ENCODE measurements at regions not wholly inside any gene's neighbourhood (a gene's known extent, or its start where the extent isn't known, plus 50 kb on each side); places are given as distances from the start of the nearest gene placed in this dataset.
A peak's percentile ranks its signal among the peaks of the same experiment; 100 is the strongest.

DNA sequence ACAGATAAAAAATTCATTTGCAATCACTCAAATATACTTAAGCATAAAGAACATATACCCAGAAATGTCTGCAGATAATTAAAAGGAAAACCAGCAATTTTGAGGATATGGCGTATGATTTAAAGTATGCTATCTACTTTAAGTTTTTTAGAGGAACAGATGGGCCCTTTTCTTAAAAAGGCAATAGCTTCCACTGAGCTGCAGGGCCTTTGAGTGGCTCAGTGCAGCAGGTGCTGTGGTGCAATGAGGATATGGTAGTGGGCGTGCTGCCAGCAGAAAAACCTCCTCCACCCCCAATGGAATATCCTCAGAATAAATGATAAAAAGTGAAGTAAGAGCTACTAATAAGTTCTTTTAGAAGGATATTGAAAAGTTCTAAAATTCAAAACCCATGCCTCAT, 814.5 kb downstream of the MTRR start:
- no peaks in the 10 kb centered on the region for H3K9me2 ChIP-seq
- no peaks in the 10 kb centered on the region for H3K9me3 ChIP-seq
- no peak overlapping the region for H3K9ac ChIP-seq
- ChIA-PET CTCF (interaction anchor here (1.0 kb wide), 1 partner anchor 61 kb away, joined by 3 read pairs; no protein-coding TSS in a partner anchor), POLR2A (no interaction called here)
- 18% methylated on average over 2 of the region's 2 CpGs for WGBS (ENCODE audit: low lambda C conversion rate)
- H3K4me3 ChIP-seq (ENCODE audit: low read depth in 2 of 2, low read length in 1 of 2) = no peak overlapping the region
- H2AFZ ChIP-seq (ENCODE audit: low read depth) = no peak overlapping the region
- no peaks in the 10 kb centered on the region for H4K20me1 ChIP-seq (ENCODE audit: insufficient read depth)
- H3F3A ChIP-seq (replicated peaks; ENCODE audit: insufficient read depth) = no peaks in the 10 kb centered on the region
- H3K4me2 ChIP-seq = no peak overlapping the region
- TF ChIP-seq, protein P1, sequence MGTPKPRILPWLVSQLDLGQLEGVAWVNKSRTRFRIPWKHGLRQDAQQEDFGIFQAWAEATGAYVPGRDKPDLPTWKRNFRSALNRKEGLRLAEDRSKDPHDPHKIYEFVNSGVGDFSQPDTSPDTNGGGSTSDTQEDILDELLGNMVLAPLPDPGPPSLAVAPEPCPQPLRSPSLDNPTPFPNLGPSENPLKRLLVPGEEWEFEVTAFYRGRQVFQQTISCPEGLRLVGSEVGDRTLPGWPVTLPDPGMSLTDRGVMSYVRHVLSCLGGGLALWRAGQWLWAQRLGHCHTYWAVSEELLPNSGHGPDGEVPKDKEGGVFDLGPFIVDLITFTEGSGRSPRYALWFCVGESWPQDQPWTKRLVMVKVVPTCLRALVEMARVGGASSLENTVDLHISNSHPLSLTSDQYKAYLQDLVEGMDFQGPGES (IDR thresholded peaks at IDR 0.05; ENCODE audit: low read depth, low read length) = no peak
- TF ChIP-seq FOSL2 (IDR thresholded peaks at IDR 0.05; ENCODE audit: borderline replicate concordance, low read depth) (no peak), SIN3A (IDR thresholded peaks at IDR 0.05; ENCODE audit: borderline replicate concordance, low read depth, low read length) (no peak), NFIC (IDR thresholded peaks at IDR 0.05; ENCODE audit: borderline replicate concordance) (no peak), MEF2A (IDR thresholded peaks at IDR 0.05; ENCODE audit: borderline replicate concordance, low read depth) (no peak)
- H3K27ac ChIP-seq (ENCODE audit: low read depth in 2 of 2, low read length in 1 of 2) = no peak overlapping the region
- H3K27me3 ChIP-seq (ENCODE audit: insufficient read depth) = no peaks in the 10 kb centered on the region
- no peaks in the 10 kb centered on the region for H3K4me1 ChIP-seq (ENCODE audit: control insufficient read depth in 1 of 2, insufficient read depth in 2 of 2, low read depth in 1 of 2, low read length in 1 of 2)
- DNase-seq = no peak
- H3K79me2 ChIP-seq (ENCODE audit: insufficient read depth) = no peaks in the 10 kb centered on the region
- no peaks in the 10 kb centered on the region for H3K36me3 ChIP-seq (replicated peaks in 1 of 2; ENCODE audit: control insufficient read depth in 1 of 2, insufficient read depth in 2 of 2, low read length in 1 of 2)

GRCh38 chr5:8685704-8686103, 816.8 kb downstream of the MTRR start:
- H3K9ac ChIP-seq = no peak overlapping the region
- H3K4me2 ChIP-seq = no peak overlapping the region
- no peaks in the 10 kb centered on the region for H3K4me1 ChIP-seq (ENCODE audit: control insufficient read depth in 1 of 2, insufficient read depth in 2 of 2, low read depth in 1 of 2, low read length in 1 of 2)
- no peaks in the 10 kb centered on the region for H3K9me2 ChIP-seq
- no peaks in the 10 kb centered on the region for H3K27me3 ChIP-seq (ENCODE audit: insufficient read depth)
- no peaks in the 10 kb centered on the region for H3F3A ChIP-seq (replicated peaks; ENCODE audit: insufficient read depth)
- H3K4me3 ChIP-seq (ENCODE audit: low read depth in 2 of 2, low read length in 1 of 2) = no peak overlapping the region
- ChIA-PET POLR2A (no interaction called here), CTCF (interaction anchor here (1.0 to 1.4 kb wide), 3 partner anchors 34 to 758 kb away, joined by 3 to 6 read pairs (median 5); no protein-coding TSS in a partner anchor)
- TF ChIP-seq REST (IDR thresholded peaks at IDR 0.05; ENCODE audit: low read depth, low read length) = no peak
- TF ChIP-seq NFIC (IDR thresholded peaks at IDR 0.05; ENCODE audit: borderline replicate concordance) = no peak
- no peak for TF ChIP-seq FOSL2 (IDR thresholded peaks at IDR 0.05; ENCODE audit: borderline replicate concordance, low read depth)
- peak; percentile 62 for TF ChIP-seq RAD21 (IDR thresholded peaks at IDR 0.05; ENCODE audit: low read length)
- TF ChIP-seq CHD2 (IDR thresholded peaks at IDR 0.05; ENCODE audit: low read length, partially characterized antibody) = no peak
- peak; percentile 36; the same call in 1 of the 2 replicates for TF ChIP-seq SMC3 (IDR thresholded peaks at IDR 0.05; ENCODE audit: low read depth, low read length)
- TF ChIP-seq TCF12 (IDR thresholded peaks at IDR 0.05) = no peak
- TF ChIP-seq FOXJ3 (CRISPR knock-in tag; IDR thresholded peaks at IDR 0.05) = no peak
- no peak for TF ChIP-seq EZH2phosphoT487 (IDR thresholded peaks at IDR 0.05; ENCODE audit: borderline replicate concordance, low read depth)
- H3K27ac ChIP-seq (ENCODE audit: low read depth in 2 of 2, low read length in 1 of 2) = no peak overlapping the region
- H3K36me3 ChIP-seq (replicated peaks in 1 of 2; ENCODE audit: control insufficient read depth in 1 of 2, insufficient read depth in 2 of 2, low read length in 1 of 2) = no peaks in the 10 kb centered on the region
- H4K20me1 ChIP-seq (ENCODE audit: insufficient read depth) = no peaks in the 10 kb centered on the region
- no peaks in the 10 kb centered on the region for H3K79me2 ChIP-seq (ENCODE audit: insufficient read depth)
- H2AFZ ChIP-seq (ENCODE audit: low read depth) = no peak overlapping the region
- peak; percentile 3 for DNase-seq
- 25% methylated on average over 2 of the region's 2 CpGs for WGBS (ENCODE audit: low lambda C conversion rate)
- no peaks in the 10 kb centered on the region for H3K9me3 ChIP-seq

Measured in SK-N-SH (cell line).